Ishikawa (cell line): ENCODE measurements at regions not wholly inside any gene's neighbourhood (a gene's known extent, or its start where the extent isn't known, plus 50 kb on each side); places are given as distances from the start of the nearest gene placed in this dataset.

Experiments
- CEBPB ChIP-seq: IDR thresholded peaks from 2 replicates; pipeline ENCODE4 v1.6.1; 2012
- CREB1 ChIP-seq: IDR thresholded peaks from 2 replicates; pipeline ENCODE4 v1.6.1; 2012; ENCODE audit warnings: low read depth
- EGR1 ChIP-seq: IDR thresholded peaks from 2 replicates; pipeline ENCODE4 v1.6.1; 2012
- EP300 ChIP-seq: IDR thresholded peaks from 2 replicates; pipeline ENCODE4 v1.6.1; 2012; ENCODE audit warnings: borderline replicate concordance
- FOXM1 ChIP-seq: IDR thresholded peaks from 2 replicates; pipeline ENCODE4 v1.6.1; 2012; ENCODE audit warnings: low read depth, borderline replicate concordance
- NFIC ChIP-seq: IDR thresholded peaks from 2 replicates; pipeline ENCODE4 v1.6.1; 2012
- RAD21 ChIP-seq: IDR thresholded peaks from 2 replicates; pipeline ENCODE4 v1.6.1; 2012; ENCODE audit warnings: low read depth
- TAF1 ChIP-seq: IDR thresholded peaks from 2 replicates; pipeline ENCODE4 v1.6.1; 2012; ENCODE audit warnings: low read depth, mild to moderate bottlenecking
- TCF12 ChIP-seq: IDR thresholded peaks from 2 replicates; pipeline ENCODE4 v1.6.1; 2012; ENCODE audit warnings: low read depth
- TEAD4 ChIP-seq: IDR thresholded peaks from 2 replicates; pipeline ENCODE4 v1.6.1; 2012
- YY1 ChIP-seq: IDR thresholded peaks from 2 replicates; pipeline ENCODE4 v1.6.1; 2012; ENCODE audit warnings: low read depth
- ZBTB7A ChIP-seq: IDR thresholded peaks from 2 replicates; pipeline ENCODE4 v1.6.1; 2012; ENCODE audit warnings: low read depth
- TF ChIP-seq, protein P1 (sequence below): IDR thresholded peaks from 2 replicates; pipeline ENCODE4 v1.6.1; 2012
- TF ChIP-seq, protein P2 (sequence below): IDR thresholded peaks from 2 replicates; pipeline ENCODE4 v1.6.1; 2012; ENCODE audit warnings: low read depth, mild to moderate bottlenecking
- TF ChIP-seq, protein P3 (sequence below): IDR thresholded peaks from 2 replicates; pipeline ENCODE4 v1.6.1; 2012

DNA sequence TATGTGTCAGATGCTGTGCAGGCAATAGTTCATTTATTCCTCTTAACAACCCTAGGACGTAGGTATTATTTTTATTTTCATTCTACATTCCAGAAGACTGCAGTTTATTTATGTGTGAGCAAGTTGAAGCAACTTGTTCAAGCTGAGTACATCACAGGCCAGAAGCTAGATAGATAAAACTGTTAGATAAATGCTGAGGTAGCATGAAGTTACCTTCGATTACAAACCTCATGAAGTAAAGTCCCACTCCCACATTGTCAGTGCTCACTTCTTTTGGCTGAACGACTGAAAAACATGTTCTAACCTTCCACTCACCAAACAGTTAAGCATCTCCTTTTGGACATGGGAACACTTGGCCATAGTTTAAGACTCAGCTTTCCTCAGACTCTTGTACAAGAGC, 439.2 kb downstream of the TNS1 start:
- TF ChIP-seq YY1 (no peak), EP300 (no peak), FOXM1 (no peak), ZBTB7A (no peak), CEBPB (no peak), TEAD4 (no peak), TCF12 (no peak), TAF1 (no peak), CREB1 (no peak), EGR1 (no peak)
- TF ChIP-seq, protein P1, sequence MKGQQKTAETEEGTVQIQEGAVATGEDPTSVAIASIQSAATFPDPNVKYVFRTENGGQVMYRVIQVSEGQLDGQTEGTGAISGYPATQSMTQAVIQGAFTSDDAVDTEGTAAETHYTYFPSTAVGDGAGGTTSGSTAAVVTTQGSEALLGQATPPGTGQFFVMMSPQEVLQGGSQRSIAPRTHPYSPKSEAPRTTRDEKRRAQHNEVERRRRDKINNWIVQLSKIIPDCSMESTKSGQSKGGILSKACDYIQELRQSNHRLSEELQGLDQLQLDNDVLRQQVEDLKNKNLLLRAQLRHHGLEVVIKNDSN: no peak
- TF ChIP-seq, protein P2, sequence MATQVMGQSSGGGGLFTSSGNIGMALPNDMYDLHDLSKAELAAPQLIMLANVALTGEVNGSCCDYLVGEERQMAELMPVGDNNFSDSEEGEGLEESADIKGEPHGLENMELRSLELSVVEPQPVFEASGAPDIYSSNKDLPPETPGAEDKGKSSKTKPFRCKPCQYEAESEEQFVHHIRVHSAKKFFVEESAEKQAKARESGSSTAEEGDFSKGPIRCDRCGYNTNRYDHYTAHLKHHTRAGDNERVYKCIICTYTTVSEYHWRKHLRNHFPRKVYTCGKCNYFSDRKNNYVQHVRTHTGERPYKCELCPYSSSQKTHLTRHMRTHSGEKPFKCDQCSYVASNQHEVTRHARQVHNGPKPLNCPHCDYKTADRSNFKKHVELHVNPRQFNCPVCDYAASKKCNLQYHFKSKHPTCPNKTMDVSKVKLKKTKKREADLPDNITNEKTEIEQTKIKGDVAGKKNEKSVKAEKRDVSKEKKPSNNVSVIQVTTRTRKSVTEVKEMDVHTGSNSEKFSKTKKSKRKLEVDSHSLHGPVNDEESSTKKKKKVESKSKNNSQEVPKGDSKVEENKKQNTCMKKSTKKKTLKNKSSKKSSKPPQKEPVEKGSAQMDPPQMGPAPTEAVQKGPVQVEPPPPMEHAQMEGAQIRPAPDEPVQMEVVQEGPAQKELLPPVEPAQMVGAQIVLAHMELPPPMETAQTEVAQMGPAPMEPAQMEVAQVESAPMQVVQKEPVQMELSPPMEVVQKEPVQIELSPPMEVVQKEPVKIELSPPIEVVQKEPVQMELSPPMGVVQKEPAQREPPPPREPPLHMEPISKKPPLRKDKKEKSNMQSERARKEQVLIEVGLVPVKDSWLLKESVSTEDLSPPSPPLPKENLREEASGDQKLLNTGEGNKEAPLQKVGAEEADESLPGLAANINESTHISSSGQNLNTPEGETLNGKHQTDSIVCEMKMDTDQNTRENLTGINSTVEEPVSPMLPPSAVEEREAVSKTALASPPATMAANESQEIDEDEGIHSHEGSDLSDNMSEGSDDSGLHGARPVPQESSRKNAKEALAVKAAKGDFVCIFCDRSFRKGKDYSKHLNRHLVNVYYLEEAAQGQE: no peak
- TF ChIP-seq, protein P3, sequence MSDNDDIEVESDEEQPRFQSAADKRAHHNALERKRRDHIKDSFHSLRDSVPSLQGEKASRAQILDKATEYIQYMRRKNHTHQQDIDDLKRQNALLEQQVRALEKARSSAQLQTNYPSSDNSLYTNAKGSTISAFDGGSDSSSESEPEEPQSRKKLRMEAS: no peak

DNA sequence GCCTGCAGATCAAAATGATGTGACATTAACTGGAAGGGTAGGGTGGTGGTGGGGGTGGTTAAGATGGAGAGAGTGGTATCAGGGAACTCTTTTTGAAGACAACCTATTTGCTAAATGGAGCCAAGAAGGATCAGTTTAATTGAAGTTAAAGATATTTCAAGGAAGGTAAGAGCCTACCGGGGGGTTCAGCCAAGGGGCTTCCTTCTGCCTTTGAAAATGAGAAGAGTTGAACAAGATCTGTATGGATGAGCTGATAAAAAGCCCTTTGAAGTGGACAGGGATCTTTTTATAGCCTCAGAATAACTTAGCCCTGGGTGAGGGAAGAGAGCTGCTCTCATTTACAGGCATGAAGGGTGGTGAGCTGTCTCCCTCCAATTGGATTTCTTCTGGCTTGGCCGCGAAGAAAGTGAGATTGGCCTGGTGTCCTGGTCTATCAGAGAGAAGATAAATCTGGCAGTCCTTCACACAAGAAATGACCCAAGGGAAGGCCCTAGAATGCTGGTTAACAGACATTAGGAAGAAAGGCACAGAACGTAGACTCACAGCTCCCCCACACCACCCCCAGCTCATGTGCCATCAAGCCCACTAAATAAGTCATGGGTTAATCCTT, 439.8 kb downstream of the TNS1 start:
- TF ChIP-seq RAD21: no peak
- TF ChIP-seq CEBPB: no peak
- TF ChIP-seq, protein P1: no peak
- TF ChIP-seq FOXM1: no peak
- no peak for TF ChIP-seq TCF12
- TF ChIP-seq TEAD4: no peak
- no peak for TF ChIP-seq YY1
- no peak for TF ChIP-seq EGR1
- TF ChIP-seq, protein P3: no peak
- no peak for TF ChIP-seq TAF1
- no peak for TF ChIP-seq ZBTB7A

DNA sequence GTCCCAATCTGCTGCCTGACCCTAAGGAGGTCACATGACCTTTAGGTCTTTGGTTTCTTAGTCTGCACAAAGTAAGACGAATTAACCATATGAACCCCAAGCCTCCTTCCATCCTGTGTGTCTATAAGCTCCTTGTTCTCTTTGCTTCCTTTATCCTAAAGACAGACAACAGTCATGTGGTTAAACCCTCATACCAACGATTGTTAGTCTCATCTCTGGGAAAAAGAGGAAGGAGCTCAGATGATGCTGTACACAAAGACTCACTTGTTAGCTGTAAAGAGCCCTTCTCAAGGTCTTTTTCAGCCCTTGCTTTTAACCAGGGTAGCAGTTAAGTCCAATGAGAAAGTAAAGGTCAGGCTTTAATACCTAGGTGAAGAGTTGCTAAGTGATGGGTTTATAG, 443.7 kb downstream of the TNS1 start:
- TF ChIP-seq CEBPB (no peak), CREB1 (no peak), YY1 (no peak), EGR1 (no peak), EP300 (no peak), FOXM1 (no peak), TEAD4 (no peak), NFIC (no peak), TCF12 (no peak)
- TF ChIP-seq, protein P1: no peak
- TF ChIP-seq, protein P2: no peak

DNA sequence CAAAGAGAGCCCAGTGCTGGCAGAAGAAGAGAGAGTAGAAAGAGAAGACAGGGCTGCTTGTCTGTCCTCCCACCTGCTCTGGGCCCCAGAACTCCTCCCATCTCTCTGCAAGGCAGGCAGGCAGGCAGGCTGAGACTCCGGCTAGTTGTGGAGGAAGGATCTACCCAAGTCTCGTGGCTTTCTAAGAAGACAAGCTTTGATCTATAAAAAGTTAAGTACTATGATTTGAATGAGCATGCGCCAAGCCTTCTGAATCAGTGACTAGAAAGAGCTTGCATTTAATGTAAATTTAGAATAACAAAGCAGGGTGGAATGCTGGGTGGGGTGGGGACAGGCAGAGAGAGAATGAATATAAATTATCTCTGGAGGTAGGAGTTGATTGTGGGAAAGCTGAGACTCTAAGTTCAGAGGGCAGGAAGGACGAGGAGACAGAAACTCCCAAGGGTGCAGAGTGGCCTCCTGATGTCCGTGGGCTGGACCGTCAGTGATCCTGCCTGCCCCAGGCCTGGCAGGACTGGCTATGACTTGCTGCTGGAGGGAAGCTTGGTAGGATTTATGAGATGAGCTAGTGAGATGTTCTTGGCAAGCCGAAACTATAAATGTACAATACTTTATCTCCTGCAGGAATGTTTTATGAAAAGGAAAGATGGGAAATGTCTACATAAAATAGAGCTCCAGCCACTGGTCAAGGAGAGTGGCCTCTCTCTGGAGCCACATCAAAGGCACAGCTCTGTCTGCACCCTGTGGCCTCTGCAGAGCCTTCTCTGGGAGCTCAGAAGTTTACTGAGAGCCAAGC, 447.5 kb downstream of the TNS1 start:
- TF ChIP-seq NFIC (no peak), TCF12 (no peak), TAF1 (no peak), YY1 (no peak), RAD21 (no peak), CEBPB (no peak), ZBTB7A (no peak), FOXM1 (no peak), CREB1 (no peak), EP300 (no peak), TEAD4 (no peak)
- TF ChIP-seq, protein P3: no peak
- TF ChIP-seq, protein P1: no peak
- TF ChIP-seq, protein P2: no peak
